GM21825 (cell line): ENCODE measurements at regions not wholly inside any gene's neighbourhood (a gene's known extent, or its start where the extent isn't known, plus 50 kb on each side); places are given as distances from the start of the nearest gene placed in this dataset.
"Not testable (repeated sequence)": the region's sequence is repeated elsewhere in the genome, so short reads cannot be mapped to it uniquely, and the experiment has no call there.

Source experiments
- ATAC-seq: cut with Tn5 transposase; IDR thresholded peaks from one replicate; pipeline ENCODE4 v1.9.1; 2021; ENCODE audit warnings: mild to moderate bottlenecking, moderate library complexity; ENCODE audit not compliant: unreplicated experiment

DNA sequence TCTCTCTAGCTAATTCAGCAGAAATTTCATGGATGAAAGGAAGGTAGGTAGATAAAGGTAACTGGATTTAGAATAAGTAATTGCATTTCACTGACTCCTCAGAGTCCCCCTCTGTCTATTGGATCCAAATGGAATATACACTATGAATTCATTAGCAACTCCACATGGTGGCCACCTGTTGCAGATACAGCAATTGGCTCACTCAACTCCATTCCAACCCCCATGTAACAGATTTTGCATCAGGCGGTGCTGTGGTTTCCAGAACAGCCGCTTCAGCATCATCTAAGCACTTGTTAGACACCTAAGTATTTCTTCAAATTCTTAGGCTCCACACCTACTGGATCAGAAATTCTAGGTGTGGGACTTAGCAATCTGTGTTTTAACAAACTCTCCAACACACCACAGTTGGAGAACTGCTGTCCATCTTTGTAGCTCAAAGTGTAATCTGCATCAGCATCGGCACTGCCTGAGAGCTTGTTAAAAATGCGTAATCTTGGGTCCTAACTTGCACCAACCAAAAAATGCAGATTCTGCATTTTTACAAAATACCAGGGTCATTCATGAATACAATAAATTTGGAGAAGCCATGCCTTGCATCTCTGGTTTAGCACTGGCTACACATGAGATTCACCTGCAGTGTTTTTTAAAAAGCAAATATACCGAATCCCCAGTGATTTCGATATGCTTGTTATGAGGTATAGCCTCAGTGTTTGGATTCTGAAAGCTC lies 413.8 kb upstream of the CD180 start:
- no peak for ATAC-seq

- ATAC-seq: no peak
Measured at GRCh38 chr5:67607958-67608357, 411.4 kb upstream of the CD180 start.

- ATAC-seq: no peak
Measured at GRCh38 chr5:67606586-67606947, 410.0 kb upstream of the CD180 start.

GRCh38 chr5:67605730-67606585 lies 409.4 kb upstream of the CD180 start:
- ATAC-seq: no peak

- ATAC-seq: no peak
Measured at GRCh38 chr5:67591491-67591890, 394.9 kb upstream of the CD180 start.

DNA sequence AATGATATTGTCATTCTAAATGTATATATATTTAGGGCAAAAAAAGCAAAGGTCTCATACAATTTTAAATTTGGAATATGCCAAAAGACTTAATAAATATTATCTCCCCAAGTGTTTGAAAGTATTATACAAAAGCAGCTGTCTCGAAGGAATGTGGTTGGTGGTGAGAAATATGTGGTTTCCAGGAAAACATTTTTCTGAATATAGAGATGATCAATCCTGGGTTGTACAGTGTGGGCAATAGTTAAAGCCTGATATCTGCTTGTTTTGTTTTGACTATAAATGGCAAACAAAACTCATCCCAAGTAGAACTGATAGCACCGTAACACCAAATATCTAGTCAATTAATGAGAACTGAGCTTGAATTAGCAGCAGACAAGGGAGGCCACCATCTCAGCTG lies 391.8 kb upstream of the CD180 start:
- ATAC-seq: no peak

DNA sequence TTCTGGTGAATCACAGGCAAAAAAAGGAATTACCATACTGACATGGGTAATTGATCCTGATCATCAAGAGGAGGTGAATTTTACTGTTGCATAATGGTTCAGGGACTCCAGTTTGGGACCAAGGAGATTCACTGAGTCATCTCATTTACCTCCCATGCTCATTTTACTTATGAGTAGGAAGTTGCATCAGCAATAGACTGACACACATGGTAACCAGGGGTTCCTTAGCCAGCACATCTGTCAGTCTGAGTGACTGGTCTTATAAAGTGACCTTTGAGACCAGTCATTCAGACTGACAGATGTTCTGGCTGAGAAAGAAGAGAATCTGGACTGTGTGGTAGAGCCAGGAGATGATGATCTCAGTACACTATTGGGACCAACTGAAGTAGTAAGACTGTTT lies 384.6 kb upstream of the CD180 start:
- no peak for ATAC-seq

GRCh38 chr5:67578011-67578410 lies 381.4 kb upstream of the CD180 start:
- no peak for ATAC-seq

DNA sequence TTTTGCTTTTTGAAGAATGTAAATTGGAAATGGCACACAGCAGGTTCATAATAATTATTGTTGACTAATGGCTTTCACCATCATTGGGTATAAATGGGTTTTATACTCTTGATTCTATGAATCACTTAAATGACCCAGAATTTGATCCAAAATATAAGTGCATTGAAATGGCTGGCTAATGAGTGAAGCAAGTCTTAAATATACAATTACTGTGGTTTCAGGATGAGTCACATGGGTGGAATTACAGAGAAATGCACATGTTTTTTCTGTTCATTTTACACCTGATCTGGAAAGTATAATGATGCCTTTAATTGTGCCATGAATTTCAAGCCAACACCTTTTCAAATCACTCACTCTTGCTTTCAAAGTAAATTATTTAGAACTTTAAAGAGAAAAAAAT lies 380.8 kb upstream of the CD180 start:
- ATAC-seq: no peak

DNA sequence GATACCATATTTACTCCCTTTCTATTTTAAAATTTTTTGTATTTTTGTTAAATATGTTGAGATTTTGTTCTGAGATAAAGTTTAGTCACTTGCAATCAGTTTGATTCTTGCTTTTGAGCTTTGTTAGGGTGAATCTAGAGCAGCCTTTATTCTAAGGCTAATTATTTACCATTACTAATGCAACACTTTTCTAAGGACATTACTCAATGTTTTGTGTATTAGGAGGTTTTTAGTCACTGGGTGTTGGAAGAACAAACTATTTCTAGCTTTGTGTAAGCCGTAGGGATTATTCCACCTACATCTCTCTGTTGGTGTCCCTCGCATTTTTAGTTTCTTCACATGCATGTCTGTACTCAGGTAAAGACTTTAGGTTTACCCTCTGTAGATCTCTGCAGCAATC lies 379.5 kb upstream of the CD180 start:
- ATAC-seq: no peak

- ATAC-seq: no peak
Measured at GRCh38 chr5:67575087-67575486, 378.5 kb upstream of the CD180 start.

DNA sequence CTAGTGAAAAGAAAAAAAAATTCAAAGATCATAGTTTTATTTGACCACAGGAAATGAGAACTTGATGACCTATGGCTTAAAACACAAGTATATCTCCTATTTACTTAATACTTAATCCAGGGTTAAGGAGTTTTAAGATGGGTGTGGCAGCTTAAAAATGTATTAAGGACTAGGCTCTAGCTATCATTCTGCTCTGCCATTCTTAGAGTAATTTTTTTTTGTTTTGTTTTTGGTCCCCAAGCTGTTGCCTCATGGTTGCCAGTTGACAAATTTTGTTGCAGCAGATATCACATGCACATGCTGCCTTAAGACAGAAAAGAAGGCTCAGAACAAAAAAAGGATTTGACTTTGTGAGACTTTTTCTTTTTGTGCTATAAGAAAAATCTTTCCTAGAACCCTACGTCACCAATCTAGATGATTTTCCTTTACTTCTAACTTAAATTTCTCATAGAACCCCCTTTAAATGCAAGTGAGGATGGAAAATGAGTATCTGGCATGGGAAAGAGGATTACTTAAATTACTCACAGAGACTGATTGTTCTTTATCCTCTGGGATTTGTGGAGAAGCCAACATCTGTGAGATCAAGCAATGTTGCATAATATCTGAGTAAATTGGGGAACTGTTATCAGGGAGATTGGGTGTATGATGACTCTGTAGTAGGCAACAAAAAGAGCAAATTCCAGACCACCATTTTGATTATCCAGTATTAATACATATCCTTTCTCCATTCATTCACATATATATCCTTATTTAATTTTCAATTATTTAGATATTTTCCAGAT lies 364.7 kb upstream of the CD180 start:
- ATAC-seq: no peak

DNA sequence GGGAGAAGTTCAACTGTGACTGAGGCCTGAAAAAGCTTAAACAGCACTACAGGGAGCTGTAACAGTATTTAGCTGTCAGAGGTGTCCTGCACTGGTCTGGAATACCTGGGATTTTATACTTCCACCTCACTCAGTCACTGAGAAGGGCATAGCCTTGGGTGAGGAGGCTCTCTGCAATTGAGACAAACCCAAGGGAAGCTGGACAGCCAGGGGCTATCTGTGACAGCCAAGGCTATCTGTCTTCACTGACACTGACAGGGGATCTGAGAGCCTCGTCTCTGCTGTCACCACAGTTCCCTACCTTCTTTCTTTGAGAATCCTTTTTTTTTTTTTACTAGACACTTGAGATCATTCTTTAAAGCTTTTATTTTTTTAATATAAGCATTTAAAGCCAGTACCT lies 356.2 kb upstream of the CD180 start:
- no peak for ATAC-seq

GRCh38 chr5:67549947-67550346 lies 353.3 kb upstream of the CD180 start:
- no peak for ATAC-seq

GRCh38 chr5:67549296-67549618 lies 352.7 kb upstream of the CD180 start:
- ATAC-seq: no peak

DNA sequence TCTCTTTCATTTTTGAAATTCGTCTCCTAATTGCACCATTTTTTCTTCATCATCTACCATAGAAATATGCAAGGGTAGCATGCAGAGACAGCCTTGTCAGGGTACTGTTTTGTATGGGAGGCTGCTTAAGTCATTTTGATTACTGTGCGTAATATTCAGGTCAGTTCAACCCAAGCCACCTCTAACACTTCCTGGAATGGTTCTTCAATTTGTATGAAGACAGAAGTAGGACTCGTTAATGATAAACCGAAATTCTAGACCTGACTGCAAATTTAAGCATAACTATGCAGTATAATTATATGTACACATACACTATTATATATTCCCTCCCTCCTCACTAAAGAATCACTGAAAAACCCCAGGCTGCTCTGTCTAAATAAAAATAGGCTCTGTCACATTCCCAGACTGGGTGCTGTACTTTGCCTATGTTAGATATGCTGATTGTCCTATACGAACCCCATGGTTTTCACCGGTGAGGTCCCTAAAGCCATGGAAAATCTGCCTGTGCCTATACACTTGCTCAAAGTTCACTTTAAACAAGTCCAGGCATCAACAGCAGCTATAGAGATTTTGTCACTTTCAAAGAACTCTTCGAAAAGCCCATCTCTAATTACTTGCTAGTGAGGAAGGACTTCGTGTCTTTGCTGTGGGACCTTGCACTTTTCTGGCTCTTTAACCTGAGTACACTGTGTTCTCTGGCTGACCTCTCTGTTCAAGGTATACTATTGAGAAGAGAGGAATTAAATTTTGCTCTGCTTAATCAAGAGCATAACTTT lies 352.1 kb upstream of the CD180 start:
- ATAC-seq: no peak

GRCh38 chr5:67547682-67548081 lies 351.1 kb upstream of the CD180 start:
- ATAC-seq: no peak

DNA sequence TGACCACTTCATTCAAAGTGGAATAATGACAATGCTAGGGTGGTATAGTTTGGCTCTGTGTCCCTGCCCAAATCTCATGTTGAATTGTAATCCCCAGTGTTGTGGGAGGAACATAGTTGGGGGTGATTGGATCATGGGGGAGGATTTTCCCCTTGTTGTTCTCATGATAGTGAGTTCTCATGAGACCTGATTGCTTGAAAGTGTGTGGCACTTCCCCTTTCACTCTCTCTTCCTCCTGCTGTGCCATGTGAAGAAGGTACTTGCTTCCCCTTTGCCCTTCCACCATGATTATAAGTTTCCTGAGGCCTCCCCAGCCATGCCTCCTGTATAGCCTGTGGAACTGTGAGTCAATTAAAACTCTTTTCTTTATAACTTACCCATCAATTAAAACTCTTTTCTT lies 348.3 kb upstream of the CD180 start:
- ATAC-seq: not testable (repeated sequence)

- ATAC-seq: no peak
Measured at GRCh38 chr5:67543720-67544270, 347.2 kb upstream of the CD180 start.

DNA sequence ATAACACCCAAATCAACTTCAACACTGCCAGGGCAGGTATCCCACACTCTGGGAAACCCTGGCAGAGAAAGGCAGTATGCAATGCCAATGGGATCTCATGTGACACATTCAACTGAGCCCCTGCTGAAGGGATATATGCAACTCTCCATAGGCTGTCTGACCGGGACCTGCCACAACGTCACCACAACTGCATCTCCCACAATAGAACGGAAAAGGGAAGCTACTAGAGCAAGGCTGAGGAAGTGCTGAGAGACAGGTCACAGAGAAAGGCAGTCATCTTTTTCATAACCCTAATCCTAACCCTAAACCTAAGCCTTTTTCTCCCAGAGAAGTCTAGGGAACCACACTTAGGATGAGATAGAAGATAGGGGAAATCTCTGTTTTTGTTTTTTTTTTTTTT lies 345.9 kb upstream of the CD180 start:
- no peak for ATAC-seq

DNA sequence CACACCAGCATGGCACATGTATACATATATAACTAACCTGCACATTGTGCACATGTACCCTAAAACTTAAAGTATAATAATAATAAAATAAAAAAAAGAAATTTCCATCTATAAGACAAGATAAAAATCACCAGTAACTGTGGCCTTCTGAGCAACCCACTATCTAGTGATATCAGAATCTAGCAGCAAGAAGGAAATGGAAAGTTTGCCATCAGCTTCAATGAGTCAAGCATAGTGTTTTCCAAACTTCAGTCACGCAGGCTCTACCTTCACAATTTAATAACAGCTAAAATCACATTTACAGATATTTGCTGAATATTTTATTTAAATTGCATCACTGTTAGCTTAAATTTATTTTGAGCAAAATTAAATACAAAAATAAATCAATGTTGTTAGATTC lies 345.3 kb upstream of the CD180 start:
- ATAC-seq: no peak
